GM12873 (cell line): ENCODE measurements at regions not wholly inside any gene's neighbourhood (a gene's known extent, or its start where the extent isn't known, plus 50 kb on each side); places are given as distances from the start of the nearest gene placed in this dataset.

Source experiments
- TF ChIP-seq, protein P1 (sequence below): IDR thresholded peaks from 2 replicates; pipeline ENCODE4 v1.5.1; 2012; ENCODE audit warnings: low read depth, mild to moderate bottlenecking, moderate library complexity, low read length, control low read depth; ENCODE audit not compliant: insufficient read depth; ENCODE audit errors: missing control alignments

DNA sequence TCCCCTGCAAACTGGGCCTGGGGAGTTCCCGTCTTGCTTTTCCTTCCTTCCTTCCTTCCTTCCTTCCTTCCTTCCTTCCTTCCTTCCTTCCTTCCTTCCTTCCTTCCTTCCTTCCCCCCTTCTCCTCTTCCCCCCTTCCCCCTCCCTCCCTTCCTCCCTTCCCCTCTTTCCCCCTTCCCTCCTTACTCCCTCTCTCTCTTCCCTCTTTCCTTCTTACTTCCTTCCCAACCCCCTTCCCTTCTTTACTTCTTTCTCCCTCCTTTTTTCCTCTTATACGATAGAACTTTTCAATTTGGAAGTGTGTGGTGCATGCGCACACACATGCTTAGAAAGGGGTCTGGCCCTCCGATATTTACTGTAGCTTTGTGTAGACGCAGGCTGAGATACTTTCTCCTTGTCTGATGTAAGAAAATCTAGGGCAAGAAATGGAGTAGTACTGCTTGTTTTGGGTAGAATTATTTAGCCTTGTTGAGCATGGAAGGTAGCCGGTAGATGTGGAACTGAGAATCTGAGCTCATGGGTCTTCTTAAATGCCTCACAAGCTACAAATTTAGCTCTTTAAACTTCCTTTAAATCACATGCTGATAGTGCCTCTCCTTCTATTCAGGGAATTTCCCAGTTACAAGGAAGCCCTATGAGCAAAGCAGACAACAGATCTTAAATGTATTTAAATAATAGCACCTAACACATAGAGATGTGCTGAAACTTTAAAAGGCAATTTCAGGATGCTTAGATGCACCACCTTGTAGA lies 189.6 kb downstream of the GPAT3 start:
- TF ChIP-seq, protein P1, sequence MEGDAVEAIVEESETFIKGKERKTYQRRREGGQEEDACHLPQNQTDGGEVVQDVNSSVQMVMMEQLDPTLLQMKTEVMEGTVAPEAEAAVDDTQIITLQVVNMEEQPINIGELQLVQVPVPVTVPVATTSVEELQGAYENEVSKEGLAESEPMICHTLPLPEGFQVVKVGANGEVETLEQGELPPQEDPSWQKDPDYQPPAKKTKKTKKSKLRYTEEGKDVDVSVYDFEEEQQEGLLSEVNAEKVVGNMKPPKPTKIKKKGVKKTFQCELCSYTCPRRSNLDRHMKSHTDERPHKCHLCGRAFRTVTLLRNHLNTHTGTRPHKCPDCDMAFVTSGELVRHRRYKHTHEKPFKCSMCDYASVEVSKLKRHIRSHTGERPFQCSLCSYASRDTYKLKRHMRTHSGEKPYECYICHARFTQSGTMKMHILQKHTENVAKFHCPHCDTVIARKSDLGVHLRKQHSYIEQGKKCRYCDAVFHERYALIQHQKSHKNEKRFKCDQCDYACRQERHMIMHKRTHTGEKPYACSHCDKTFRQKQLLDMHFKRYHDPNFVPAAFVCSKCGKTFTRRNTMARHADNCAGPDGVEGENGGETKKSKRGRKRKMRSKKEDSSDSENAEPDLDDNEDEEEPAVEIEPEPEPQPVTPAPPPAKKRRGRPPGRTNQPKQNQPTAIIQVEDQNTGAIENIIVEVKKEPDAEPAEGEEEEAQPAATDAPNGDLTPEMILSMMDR = no peak

DNA sequence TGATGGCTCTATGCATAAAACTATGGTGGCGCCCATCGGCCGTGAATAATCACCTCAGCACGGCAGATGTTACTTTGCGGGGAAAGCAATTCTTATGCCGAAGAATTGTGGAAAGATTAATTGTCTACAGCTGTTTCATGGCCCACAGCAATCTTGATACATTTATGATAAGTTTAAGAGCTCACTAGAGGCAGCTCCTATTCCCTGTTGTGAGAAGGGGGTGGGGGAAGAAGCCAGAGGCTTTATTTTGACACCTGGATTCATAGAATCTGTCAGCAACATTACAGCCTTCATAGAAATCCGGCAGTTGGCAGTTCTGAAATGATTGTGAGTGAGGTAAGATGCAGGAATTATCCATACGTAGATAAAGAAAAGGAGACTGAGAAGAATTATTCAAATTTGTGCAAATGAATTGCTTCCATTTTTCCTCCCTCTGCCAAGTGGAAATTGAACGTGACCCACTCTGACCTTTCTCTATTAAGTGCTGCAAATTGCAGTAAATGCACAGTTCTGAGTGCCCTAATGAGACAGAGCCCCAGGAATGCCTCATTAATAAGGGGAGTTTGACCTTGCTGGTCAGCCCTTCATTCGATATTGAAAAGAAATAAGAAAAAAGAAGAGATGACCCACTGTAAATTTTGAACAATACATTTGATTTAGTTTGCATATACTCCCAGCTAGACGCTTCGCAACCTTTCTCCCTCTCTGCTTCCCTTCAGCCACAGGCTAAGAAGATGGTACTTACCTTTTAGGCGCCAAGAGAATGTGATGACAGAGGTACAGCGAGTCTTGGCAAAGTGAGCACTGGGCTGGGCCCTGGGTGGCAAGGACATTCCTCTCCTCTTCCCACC lies 188.8 kb downstream of the GPAT3 start:
- TF ChIP-seq, protein P1 = no peak

DNA sequence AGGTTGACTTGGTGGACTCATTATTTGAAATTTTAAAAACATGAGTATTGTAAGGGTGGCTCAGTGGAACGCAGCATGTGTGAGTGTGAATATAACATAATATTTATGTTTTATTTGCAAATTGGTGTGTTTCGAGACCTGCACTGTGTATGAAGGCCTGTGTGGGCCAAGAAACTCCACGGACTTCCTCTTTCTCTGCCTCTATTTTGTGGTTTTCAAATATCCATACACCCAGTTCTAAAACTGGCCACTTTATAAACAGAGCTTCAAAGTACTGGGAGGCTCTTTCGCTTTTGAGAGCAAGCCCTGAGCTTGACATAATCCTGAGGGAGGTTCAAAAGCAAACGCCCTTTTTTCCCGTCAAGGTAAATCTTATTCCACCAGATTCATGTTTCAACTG lies 187.7 kb downstream of the GPAT3 start:
- TF ChIP-seq, protein P1 = no peak

DNA sequence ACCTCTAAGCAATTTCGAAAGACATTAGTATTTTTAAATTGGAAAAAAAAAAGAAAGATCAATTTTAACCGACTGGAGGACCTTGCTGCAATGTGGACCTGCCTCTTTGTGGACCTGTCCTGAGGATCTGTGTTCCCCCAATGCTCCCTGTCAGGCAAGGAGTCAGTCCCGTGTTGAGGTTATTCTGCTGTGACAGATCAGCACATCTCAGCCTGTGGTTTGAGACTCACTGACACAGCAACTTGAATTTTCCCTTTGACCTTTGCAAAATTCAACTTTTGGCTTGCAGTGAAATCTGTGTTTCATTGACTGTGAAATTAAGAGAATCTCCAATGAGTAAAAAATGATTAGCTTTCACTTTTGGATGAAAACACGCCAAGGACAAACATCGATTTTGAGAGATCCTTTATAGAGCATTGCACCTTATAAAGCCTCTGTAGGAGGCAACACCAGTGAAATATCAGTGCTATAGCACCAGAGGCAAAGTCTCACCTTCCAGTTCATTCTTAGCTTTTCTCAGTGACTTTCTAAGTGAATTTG lies 186.9 kb downstream of the GPAT3 start:
- TF ChIP-seq, protein P1 = no peak

DNA sequence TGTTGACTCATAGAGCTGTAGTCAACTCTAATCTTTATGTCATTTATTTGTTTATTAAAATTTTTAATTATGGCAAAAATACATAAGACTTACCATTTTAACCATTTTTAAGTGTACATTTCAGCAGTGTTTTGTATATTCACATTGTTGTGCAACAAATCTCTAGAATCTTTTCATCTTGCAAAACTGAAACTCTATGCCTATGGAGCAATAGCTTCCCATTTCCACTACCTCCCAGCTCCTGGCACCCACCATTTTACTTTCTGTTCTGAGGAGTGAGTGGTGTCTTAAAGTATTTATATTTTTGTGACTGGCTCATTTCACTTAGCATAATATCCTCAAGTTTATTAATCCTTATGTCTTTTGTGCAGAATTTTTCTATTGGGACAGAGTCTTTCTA lies 181.0 kb downstream of the GPAT3 start:
- TF ChIP-seq, protein P1 = no peak

DNA sequence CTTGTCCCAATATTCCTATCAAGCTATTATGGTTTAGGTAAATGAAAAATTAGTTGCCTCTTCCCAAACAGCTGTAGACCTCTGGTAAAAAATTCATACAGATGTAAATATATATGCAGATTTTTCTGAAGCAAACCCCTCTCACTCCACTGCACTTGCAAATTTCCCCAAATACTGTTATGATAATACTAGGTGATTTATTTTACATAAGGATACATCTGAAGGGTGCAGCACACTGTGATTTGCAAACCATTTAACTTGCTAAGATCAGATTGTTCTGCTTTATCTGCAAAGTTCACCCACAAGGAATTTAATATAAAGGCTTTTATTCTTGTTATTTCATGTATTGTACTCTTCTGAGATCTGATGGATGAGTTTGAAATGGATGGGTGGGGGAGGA lies 177.0 kb downstream of the GPAT3 start:
- TF ChIP-seq, protein P1 = no peak

DNA sequence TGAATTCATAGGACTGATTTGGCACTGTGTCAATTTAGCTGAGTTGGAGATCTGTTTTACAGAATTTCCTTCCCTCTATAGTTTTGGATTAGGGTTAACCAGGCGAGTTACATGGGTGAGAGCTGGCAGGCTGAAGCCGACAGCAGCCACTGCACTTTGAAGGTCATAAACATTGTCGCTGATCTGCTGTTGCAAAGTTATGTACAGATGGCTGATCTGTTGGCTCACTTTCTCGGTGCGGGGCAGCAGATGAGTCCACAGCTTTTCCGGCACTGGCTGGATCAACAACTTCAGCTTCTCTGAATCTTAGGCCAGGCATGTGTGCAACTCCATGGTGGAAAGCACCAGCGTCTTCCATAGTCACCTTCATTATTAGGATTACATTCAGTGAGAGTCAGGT lies 173.7 kb downstream of the GPAT3 start:
- TF ChIP-seq, protein P1 = no peak
